ENCODE measurements at regions not wholly inside any gene's neighbourhood (a gene's known extent, or its start where the extent isn't known, plus 50 kb on each side); places are given as distances from the start of the nearest gene placed in this dataset.

DNA sequence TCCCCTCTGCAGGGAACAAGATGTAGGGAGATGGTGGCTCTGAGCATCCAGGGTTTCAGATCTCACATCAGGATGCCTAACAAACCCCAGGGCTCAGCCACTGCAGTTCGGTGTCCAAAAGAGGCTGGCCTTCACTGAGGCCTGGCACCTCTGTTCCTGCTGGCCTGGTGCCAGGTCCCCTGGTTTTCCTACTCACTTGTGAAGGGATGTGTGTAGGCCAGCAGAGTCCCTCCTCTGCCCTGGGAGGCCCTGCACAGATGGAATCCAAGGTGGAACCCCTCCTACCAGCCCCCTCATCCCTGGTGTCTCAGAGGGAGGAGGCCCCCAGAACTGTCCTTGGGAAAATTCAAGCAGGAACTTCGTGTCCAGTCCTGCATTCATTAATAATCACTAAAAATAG, 260.6 kb downstream of the CCSER2 start:
- no peak for TF ChIP-seq ZNF155 (tag by site-specific recombination; IDR thresholded peaks at IDR 0.05)
- no peak for TF ChIP-seq ZBTB48 (tag by site-specific recombination; IDR thresholded peaks at IDR 0.05)
- no peak for TF ChIP-seq CTCF (tag by site-specific recombination; IDR thresholded peaks at IDR 0.05)
- TF ChIP-seq ZBTB7A (tag by site-specific recombination; IDR thresholded peaks at IDR 0.05; ENCODE audit: low read depth) = no peak
- no peak for TF ChIP-seq YY1 (tag by site-specific recombination; IDR thresholded peaks at IDR 0.05)
- TF ChIP-seq ZNF274 (IDR thresholded peaks at IDR 0.05; ENCODE audit: low read length) = no peak
- TF ChIP-seq ZNF274 (tag by site-specific recombination; IDR thresholded peaks at IDR 0.05; ENCODE audit: borderline replicate concordance) = no peak
- no peak for TF ChIP-seq ZBTB20 (tag by site-specific recombination; IDR thresholded peaks at IDR 0.05)
- TF ChIP-seq ZNF580 (tag by site-specific recombination; IDR thresholded peaks at IDR 0.05) = no peak
